HCT116 (cell line): ENCODE measurements at regions not wholly inside any gene's neighbourhood (a gene's known extent, or its start where the extent isn't known, plus 50 kb on each side); places are given as distances from the start of the nearest gene placed in this dataset.

ENCODE experiments used
- ATAC-seq: fragments of 200-7000 bp; cut with Tn5 transposase; 2 replicates; pipeline ENCODE4 v1.9.1; 2020; ENCODE audit warnings: mild to moderate bottlenecking, moderate library complexity
- BruUV-seq: library from RNA; stranded (reverse); fragments of 400-500 nt; replicated peaks from 2 replicates; lab custom pipeline; 2021; lab: Mats Ljungman, UMichigan
- CTCF ChIA-PET: fragments of 300-600 bp; sonication (Branson Sonifier 250); formaldehyde crosslinking; loops from one replicate; lab custom pipeline; 2021; ENCODE audit warnings: antibody characterized with exemption; lab: Charles Lee
- POLR2A ChIA-PET: fragments of 300-600, 350-600 bp; sonication (Branson Sonifier 250); formaldehyde crosslinking; loops from one replicate; lab custom pipeline; 2021; ENCODE audit warnings: antibody characterized with exemption; lab: Charles Lee
- RAD21 ChIA-PET, 2 experiments: fragments of 300-600 bp; sonication (Branson Sonifier 250); formaldehyde crosslinking; loops; one replicate each; lab custom pipeline; 2023; ENCODE audit warnings: low total read pairs in 2 of 2; ENCODE audit not compliant: uncharacterized antibody in 2 of 2, unreplicated experiment in 2 of 2, low non-redundant PET in 1 of 2; lab: Charles Lee
- DNase-seq: peaks from one replicate; pipeline ENCODE4 v3.0.0-alpha.2; 2010; ENCODE audit warnings: low read depth, low spot score
- H2AFZ ChIP-seq: fragments of 200-600 bp; shearing (Covaris generic), sonication (generic); 2 replicates; pipeline ENCODE4 v1.6.1; 2017; ENCODE audit warnings: low read depth, mixed run types, mixed read lengths, antibody characterized with exemption, low read length; ENCODE audit not compliant: poor library complexity, severe bottlenecking
- H3K27ac ChIP-seq: 2 replicates; pipeline ENCODE4 v1.5.1; 2012; ENCODE audit warnings: low read depth, low read length
- H3K27me3 ChIP-seq: fragments of 200-600 bp; sonication (generic); 2 replicates; pipeline ENCODE4 v1.6.1; 2016; ENCODE audit warnings: mixed run types, low read length, mixed read lengths; ENCODE audit not compliant: insufficient read depth
- H3K36me3 ChIP-seq, 2 experiments: fragments of 200-500 bp in 1 of 2; fragments of 200-600 bp in 1 of 2; sonication (Bioruptor generic) in 1 of 2; sonication (generic) in 1 of 2; 2 replicates each; pipeline versions ENCODE4 v1.5.1 to v1.6.1; 2014 to 2016; ENCODE audit warnings: low read length in 2 of 2, inconsistent platforms in 1 of 2, mixed read lengths in 1 of 2, mixed run types in 1 of 2; ENCODE audit not compliant: insufficient read depth in 2 of 2, control insufficient read depth in 1 of 2
- H3K4me1 ChIP-seq, 2 experiments: fragments of 200-600 bp in 1 of 2; sonication (generic) in 1 of 2; 2 replicates each; pipeline versions ENCODE4 v1.5.1 to v1.6.1; 2012 to 2017; ENCODE audit warnings: low read length in 2 of 2, inconsistent platforms in 1 of 2, mild to moderate bottlenecking in 1 of 2, mixed read lengths in 1 of 2, mixed run types in 1 of 2, moderate library complexity in 1 of 2; ENCODE audit not compliant: insufficient read depth in 2 of 2, control insufficient read depth in 1 of 2
- H3K4me2 ChIP-seq: fragments of 200-600 bp; sonication (generic); 2 replicates; pipeline ENCODE4 v1.6.1; 2017; ENCODE audit warnings: mixed run types, low read length, mixed read lengths
- H3K4me3 ChIP-seq, 2 experiments: fragments of 200-600 bp in 1 of 2; sonication (generic) in 1 of 2; replicated peaks in 1 of 2; 2 replicates each; pipeline ENCODE4 v1.5.1; 2011 to 2016; ENCODE audit warnings: low read length in 2 of 2, control low read depth in 1 of 2, low read depth in 1 of 2, mild to moderate bottlenecking in 1 of 2, mixed read lengths in 1 of 2, mixed run types in 1 of 2
- H3K79me2 ChIP-seq: fragments of 200-600 bp; sonication (generic); 2 replicates; pipeline ENCODE4 v1.6.1; 2017; ENCODE audit warnings: mild to moderate bottlenecking, mixed run types, low read length, moderate library complexity, mixed read lengths; ENCODE audit not compliant: insufficient read depth
- H3K9ac ChIP-seq: fragments of 200-600 bp; sonication (generic); 2 replicates; pipeline ENCODE4 v1.6.1; 2016; ENCODE audit warnings: low read length, mixed read lengths
- H3K9me2 ChIP-seq: fragments of 200-600 bp; sonication (generic), shearing (Covaris generic); 2 replicates; pipeline ENCODE4 v1.6.1; 2017; ENCODE audit warnings: mixed run types, mild to moderate bottlenecking, moderate library complexity; ENCODE audit not compliant: insufficient read depth
- H3K9me3 ChIP-seq, 2 experiments: fragments of 200-500 bp in 1 of 2; fragments of 200-600 bp in 1 of 2; sonication (Bioruptor generic) in 1 of 2; sonication (generic) in 1 of 2; 2 replicates each; pipeline ENCODE4 v1.6.1; 2014 to 2017; ENCODE audit warnings: low read length in 2 of 2, mixed read lengths in 2 of 2, inconsistent platforms in 1 of 2, low read depth in 1 of 2, mild to moderate bottlenecking in 1 of 2, mixed run types in 1 of 2, moderate library complexity in 1 of 2; ENCODE audit not compliant: control insufficient read depth in 1 of 2, insufficient read depth in 1 of 2
- H4K20me1 ChIP-seq: fragments of 200-600 bp; sonication (generic), shearing (Covaris generic); 2 replicates; pipeline ENCODE4 v1.6.1; 2017; ENCODE audit warnings: mixed run types, mild to moderate bottlenecking, moderate library complexity; ENCODE audit not compliant: insufficient read depth
- ATF3 ChIP-seq: IDR thresholded peaks from 2 replicates; pipeline ENCODE4 v1.6.1; 2012
- CBX3 ChIP-seq: IDR thresholded peaks from 2 replicates; pipeline ENCODE4 v1.6.1; 2012; ENCODE audit warnings: low read depth
- CEBPB ChIP-seq: IDR thresholded peaks from 2 replicates; pipeline ENCODE4 v1.6.1; 2012; ENCODE audit warnings: low read depth
- CTCF ChIP-seq, 3 experiments: fragments of 200-600 bp in 1 of 3; sonication (generic) in 1 of 3; IDR thresholded peaks in 2 of 3; conservative IDR thresholded peaks in 1 of 3; 2 replicates each; pipeline ENCODE4 v1.5.1; 2012 to 2017; ENCODE audit warnings: low read depth in 2 of 3, low read length in 2 of 3, antibody characterized with exemption in 1 of 3, borderline replicate concordance in 1 of 3, control low read depth in 1 of 3, mild to moderate bottlenecking in 1 of 3, mixed read lengths in 1 of 3, mixed run types in 1 of 3, moderate library complexity in 1 of 3; ENCODE audit not compliant: insufficient read depth in 1 of 3
- EGR1 ChIP-seq: IDR thresholded peaks from 2 replicates; pipeline ENCODE4 v1.6.1; 2012; ENCODE audit warnings: low read depth
- EZH2 ChIP-seq: fragments of 200-600 bp; sonication (generic); IDR thresholded peaks from 2 replicates; pipeline ENCODE4 v1.6.1; 2017; ENCODE audit warnings: antibody characterized with exemption, mixed run types
- EZH2phosphoT487 ChIP-seq: fragments of 200-600 bp; IDR thresholded peaks from 2 replicates; pipeline ENCODE4 v1.6.1; 2018; ENCODE audit warnings: antibody characterized with exemption, borderline replicate concordance
- FOSL1 ChIP-seq: IDR thresholded peaks from 2 replicates; pipeline ENCODE4 v1.6.1; 2012; ENCODE audit warnings: low read depth
- JUND ChIP-seq: IDR thresholded peaks from 2 replicates; pipeline ENCODE4 v1.6.1; 2012
- POLR2A ChIP-seq: IDR thresholded peaks from 2 replicates; pipeline ENCODE4 v1.7.0; 2011; ENCODE audit warnings: borderline replicate concordance; ENCODE audit not compliant: insufficient read depth, insufficient read length; ENCODE audit errors: extremely low read depth
- RAD21 ChIP-seq: IDR thresholded peaks from 2 replicates; pipeline ENCODE4 v1.6.1; 2012; ENCODE audit warnings: low read depth, mild to moderate bottlenecking
- REST ChIP-seq: IDR thresholded peaks from 2 replicates; pipeline ENCODE4 v1.6.1; 2012; ENCODE audit warnings: low read depth
- SIN3A ChIP-seq: IDR thresholded peaks from 2 replicates; pipeline ENCODE4 v1.6.1; 2012; ENCODE audit warnings: low read depth
- SP1 ChIP-seq: IDR thresholded peaks from 2 replicates; pipeline ENCODE4 v1.6.1; 2012; ENCODE audit warnings: low read depth
- SRF ChIP-seq: IDR thresholded peaks from 2 replicates; pipeline ENCODE4 v1.6.1; 2012; ENCODE audit warnings: low read depth
- TCF7L2 ChIP-seq: IDR thresholded peaks from 2 replicates; pipeline ENCODE4 v1.7.0; 2011; ENCODE audit warnings: borderline replicate concordance, inconsistent platforms; ENCODE audit not compliant: insufficient read depth, insufficient read length; ENCODE audit errors: extremely low read depth
- YY1 ChIP-seq: IDR thresholded peaks from 2 replicates; pipeline ENCODE4 v1.6.1; 2011; ENCODE audit warnings: low read length, low read depth, moderate library complexity, mild to moderate bottlenecking; ENCODE audit not compliant: insufficient replicate concordance; ENCODE audit errors: extremely low read depth
- ZBTB33 ChIP-seq: IDR thresholded peaks from 2 replicates; pipeline ENCODE4 v1.6.1; 2011; ENCODE audit warnings: mild to moderate bottlenecking, low read length, moderate library complexity; ENCODE audit not compliant: insufficient replicate concordance; ENCODE audit errors: extremely low read depth
- ZNF274 ChIP-seq: fragments of 200-500 bp; sonication (Bioruptor generic); IDR thresholded peaks from 2 replicates; pipeline ENCODE4 v1.6.1; 2014; ENCODE audit warnings: mild to moderate bottlenecking, low read depth, low read length, inconsistent platforms
- intact Hi-C: fragments of 100-400 bp; cut with micrococcal nuclease; formaldehyde crosslinking; loops from 2 replicates; pipeline ENCODE4 v1.10.0; 2022

- TF ChIP-seq SIN3A = no peak
These were observed 60.6 kb downstream of the RGS2 start (continued) for GRCh38 chr1:192869308-192869940.

- ChIA-PET RAD21 (no interaction called here), POLR2A (no interaction called here), CTCF (no interaction called here)
- ATAC-seq = no peak
- no peak overlapping the region for H3K27ac ChIP-seq
- H3K36me3 ChIP-seq = no peaks in the 10 kb centered on the region
- H3K4me3 ChIP-seq = no peak overlapping the region
- no TSS peak for BruUV-seq
- no peaks in the 10 kb centered on the region for H3K9me2 ChIP-seq
- no peak overlapping the region for H2AFZ ChIP-seq
- no peaks in the 10 kb centered on the region for H4K20me1 ChIP-seq
- intact Hi-C loops = no loop called here
- no peak overlapping the region for H3K4me2 ChIP-seq
- no peak for DNase-seq
- H3K27me3 ChIP-seq = no peaks in the 10 kb centered on the region
- no peaks in the 10 kb centered on the region for H3K79me2 ChIP-seq
- H3K4me1 ChIP-seq = no peaks in the 10 kb centered on the region
- no peak overlapping the region for H3K9ac ChIP-seq
- H3K9me3 ChIP-seq = no peaks in the 10 kb centered on the region
- TF ChIP-seq RAD21 (no peak), JUND (no peak), POLR2A (no peak), ZBTB33 (no peak), EGR1 (no peak), CBX3 (no peak), ZNF274 (no peak), CEBPB (no peak), TCF7L2 (no peak), ATF3 (no peak), FOSL1 (no peak), SIN3A (no peak), EZH2phosphoT487 (no peak), YY1 (no peak), SP1 (no peak), REST (no peak), SRF (no peak), EZH2 (no peak), CTCF (IDR thresholded peaks at IDR 0.05 in 2 of 3, conservative IDR thresholded peaks at IDR 0.05 in 1 of 3; ENCODE audit: borderline replicate concordance in 1 of 3, insufficient read depth in 1 of 3, low read depth in 2 of 3, low read length in 2 of 3) (no peak)
These were observed 63.2 kb downstream of the RGS2 start for GRCh38 chr1:192872010-192872409.
